GM19452 (cell line): ENCODE measurements at regions not wholly inside any gene's neighbourhood (a gene's known extent, or its start where the extent isn't known, plus 50 kb on each side); places are given as distances from the start of the nearest gene placed in this dataset.

Experiments
- ATAC-seq: cut with Tn5 transposase; IDR thresholded peaks from one replicate; pipeline ENCODE4 v1.9.1; 2021; ENCODE audit not compliant: unreplicated experiment

DNA sequence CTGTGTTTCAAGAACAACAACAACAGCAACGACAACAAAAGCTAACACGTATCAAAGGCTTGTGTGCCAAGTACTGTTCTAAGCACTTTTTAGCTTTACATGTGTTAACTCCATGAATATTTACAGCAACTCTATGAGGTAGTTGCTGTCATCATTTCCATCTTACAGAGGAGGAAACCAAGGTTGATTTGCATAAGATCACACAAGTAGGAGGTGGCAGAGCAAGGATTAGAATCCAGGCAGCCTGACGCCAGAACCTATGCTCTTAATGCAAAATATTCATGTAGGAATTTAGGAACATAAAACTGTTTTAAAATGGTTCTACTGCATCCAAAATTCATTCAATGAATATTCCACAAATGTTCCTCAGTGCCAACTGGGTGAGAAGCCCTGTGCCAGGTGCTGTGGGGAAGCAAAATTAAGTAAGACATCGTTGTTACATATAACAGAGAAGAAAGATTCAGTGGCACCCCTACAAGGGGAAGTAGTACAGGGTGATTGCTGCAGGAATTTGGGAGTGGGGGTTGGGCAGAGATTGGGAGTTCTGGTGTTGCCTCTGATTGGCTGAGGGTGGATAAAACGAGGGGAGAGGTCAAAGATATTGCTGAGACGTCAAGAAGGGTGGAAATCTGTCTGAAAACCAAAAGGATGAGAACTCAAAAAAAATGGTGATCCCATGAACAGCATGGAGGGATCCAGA is 86.1 kb upstream of the ARHGAP20 start:
- no peak for ATAC-seq

GRCh38 chr11:110797453-110797852 is 85.2 kb upstream of the ARHGAP20 start:
- ATAC-seq, result peak; percentile 93

DNA sequence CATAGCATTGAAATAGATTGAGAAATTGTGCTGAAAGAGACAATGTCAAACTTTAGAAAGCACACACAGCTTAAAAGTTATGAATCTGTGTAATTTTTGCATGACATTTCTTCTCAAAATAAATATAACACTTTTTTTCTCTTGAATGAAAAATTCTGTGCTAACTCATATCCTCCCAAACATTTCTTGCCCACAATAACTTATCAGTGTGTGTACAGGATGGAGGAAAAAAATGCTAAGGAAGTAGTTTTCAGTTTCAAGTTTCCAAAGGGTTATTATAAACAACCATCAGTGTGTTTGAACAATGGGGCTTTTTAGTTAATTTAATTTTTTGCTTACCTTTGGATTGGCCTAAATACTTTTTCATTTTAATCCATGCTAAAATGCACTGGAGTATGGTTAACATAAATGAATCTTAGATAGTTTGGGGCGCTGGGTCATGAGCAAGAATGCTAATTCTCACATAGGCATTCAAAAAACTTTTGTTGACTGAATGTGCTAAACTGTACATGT is 82.9 kb upstream of the ARHGAP20 start:
- ATAC-seq, result no peak

GRCh38 chr11:110793556-110793955 is 81.3 kb upstream of the ARHGAP20 start:
- ATAC-seq, result no peak

GRCh38 chr11:110791621-110792020 is 79.4 kb upstream of the ARHGAP20 start:
- no peak for ATAC-seq

GRCh38 chr11:110787680-110788079 is 75.4 kb upstream of the ARHGAP20 start:
- ATAC-seq, result no peak

DNA sequence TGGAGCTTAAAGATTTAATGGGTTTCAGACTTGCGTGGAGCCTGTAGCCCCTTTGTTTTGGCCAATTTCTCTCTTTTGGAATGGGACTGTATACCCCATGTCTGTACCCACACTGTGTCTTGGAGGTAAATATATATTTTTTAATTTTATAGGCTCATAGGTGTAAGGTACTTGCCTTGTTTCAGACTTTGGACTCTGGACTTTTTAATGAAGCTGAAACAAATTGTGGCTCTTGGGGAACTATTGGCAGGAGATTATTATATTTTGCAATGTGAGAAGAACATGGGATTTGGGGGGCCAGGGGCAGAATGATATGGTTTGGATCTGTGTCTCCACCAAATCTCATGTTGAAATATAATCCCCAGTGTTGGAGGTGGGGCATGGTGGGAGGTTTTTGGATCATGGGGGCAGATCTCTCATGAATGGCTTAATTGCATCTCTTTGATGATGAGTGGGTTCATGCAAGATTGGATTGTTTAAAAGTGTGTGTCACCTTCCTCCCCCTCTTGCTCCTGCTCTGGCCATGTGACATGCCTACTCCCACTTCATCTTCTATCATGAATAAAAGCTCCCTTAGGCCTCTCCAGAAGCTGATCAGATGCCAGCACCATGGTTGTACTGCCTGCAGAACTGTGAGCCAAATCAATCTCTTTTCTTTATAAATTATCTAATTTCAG is 74.1 kb upstream of the ARHGAP20 start:
- no peak for ATAC-seq

- ATAC-seq, result no peak
Measured at GRCh38 chr11:110785398-110785797, 73.2 kb upstream of the ARHGAP20 start.

- no peak for ATAC-seq
Measured at GRCh38 chr11:110782616-110783015, 70.4 kb upstream of the ARHGAP20 start.

GRCh38 chr11:110779108-110779507 is 66.9 kb upstream of the ARHGAP20 start:
- no peak for ATAC-seq

- no peak for ATAC-seq
Measured at GRCh38 chr11:110778343-110778742, 66.1 kb upstream of the ARHGAP20 start.

DNA sequence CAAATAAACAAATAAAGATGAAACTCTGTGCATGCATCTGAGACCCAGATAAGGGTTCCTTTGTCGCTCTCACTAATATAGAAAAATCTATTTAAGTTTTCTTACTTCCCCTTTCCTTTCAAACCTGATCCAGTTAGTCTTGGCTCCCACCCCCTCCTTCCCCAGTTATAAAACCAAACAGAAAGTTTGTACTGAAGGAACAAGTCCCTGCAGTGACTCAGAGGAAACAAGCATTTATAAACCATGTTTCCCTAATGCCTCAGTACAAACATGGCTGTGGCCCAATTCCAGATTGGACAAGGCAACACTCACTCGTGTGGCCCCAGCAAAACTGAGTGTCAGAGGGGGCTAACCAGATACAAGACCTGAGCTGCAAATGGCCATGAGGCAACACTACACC is 65.5 kb upstream of the ARHGAP20 start:
- no peak for ATAC-seq

DNA sequence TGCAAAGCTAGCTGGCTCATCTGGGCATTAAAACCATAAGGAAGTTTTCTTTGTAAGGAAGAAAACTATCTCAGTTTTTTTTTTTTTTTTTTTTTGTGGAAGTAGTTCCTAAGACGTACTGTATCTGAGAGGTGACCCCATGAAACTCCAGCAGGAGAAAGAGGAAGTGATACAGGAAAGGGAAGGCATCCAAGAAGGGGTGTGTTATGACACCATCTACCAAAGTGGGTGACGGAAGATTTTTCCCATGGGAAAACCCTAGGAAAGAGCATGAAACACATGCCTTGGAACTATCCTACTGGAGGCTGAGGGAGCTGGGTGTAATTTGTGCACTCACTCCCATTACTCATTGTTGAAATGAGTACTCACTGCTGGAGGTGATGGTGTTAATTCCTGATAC is 63.8 kb upstream of the ARHGAP20 start:
- no peak for ATAC-seq

DNA sequence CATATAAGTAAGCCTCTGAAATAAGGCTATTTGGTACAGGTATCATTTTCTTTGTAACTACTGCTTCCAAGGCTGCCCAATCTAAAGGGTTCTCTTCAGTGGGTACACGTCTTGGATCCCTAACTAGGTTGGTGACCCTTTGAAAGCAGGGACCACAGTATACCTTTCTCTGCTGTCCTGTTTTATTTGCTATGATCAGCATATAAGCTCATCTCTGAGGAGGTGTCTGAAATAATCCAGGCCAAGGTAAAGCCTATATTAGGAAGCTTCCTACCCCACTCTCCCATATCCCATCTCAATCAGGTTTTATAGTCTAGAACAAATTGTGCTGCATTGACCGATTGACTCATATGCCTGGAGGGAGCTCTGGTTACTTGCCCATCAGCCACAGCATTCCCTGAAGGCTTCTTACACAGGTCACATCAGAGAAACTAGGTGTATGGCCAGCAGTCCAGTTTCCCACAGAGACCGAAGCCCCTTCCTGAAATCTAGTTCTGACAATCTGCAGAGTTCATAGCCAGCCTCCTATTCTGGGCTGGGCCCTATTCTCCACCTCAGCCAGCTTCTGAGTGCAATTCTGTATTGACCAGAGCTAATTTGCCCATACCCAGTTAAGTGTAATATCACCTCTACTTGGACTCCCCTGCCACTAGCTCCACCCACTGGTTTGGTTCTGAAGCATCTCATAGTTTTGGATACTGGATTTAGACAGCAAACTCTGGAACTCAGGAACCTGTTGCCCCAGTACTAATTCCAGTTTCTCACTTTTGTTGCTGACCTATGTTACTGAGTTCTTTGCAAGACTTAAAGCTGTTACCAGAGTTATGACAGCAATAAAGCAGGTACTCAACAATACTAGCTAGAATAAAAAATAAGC is 62.1 kb upstream of the ARHGAP20 start:
- no peak for ATAC-seq

DNA sequence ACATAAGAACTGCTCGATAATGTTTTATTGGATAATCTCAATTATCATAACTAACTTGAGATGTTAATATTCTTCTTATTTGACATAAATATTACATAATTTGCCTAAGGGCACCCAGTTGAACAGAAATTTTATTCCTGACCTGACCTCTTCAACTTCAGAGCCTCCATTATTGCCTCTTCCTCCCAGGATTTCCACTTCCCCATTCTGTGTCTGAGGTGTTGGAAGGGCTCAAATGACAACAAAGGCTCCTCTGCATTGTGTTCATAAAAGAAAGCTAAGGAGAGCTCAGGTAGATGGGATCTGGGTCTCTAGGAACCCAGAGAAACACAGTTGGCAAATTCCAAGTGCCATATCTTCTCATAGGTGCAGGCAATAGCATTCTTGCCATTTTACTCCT is 61.2 kb upstream of the ARHGAP20 start:
- no peak for ATAC-seq

- ATAC-seq, result no peak
Measured at GRCh38 chr11:110772863-110773262, 60.6 kb upstream of the ARHGAP20 start.

DNA sequence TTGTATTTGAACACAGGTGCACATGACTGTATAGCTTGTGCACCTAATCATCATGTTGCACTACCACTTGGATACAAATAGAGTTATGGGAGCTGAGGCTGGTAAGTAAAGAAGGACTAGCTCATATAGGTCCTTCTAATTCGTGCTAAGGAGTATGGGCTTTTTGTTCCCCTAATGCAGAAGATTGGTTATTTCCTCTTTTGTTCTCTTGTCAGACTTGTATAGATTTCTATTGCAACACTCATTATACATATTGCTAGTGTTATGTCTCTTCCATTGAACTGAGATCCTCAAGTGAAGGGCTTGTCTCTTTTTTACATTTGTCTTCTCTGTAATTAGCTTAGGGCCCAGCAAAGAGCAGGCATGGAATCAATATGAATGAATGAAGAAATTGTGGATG is 54.1 kb upstream of the ARHGAP20 start:
- no peak for ATAC-seq

GRCh38 chr11:110764485-110764884 is 52.2 kb upstream of the ARHGAP20 start:
- ATAC-seq, result no peak

- no peak for ATAC-seq
Measured at GRCh38 chr11:110763249-110764011, 51.2 kb upstream of the ARHGAP20 start.

DNA sequence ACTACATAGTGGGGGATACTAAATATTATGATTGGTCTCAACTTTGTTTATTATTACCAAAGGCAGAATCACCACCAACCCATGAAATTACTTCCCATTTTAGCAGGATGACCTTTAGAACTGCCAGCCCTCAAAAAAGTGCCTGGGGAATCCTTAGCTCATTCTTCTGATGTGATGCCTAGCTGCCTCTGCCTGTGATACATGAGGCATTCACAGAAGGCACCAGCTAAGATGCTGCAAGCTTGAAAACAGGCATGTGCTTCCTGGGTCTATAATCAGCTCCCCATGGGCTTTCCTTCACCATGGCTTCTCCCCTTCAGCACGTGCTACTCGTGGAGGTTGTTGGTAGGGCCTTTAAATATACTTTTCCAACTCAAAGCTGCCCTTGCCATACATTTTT is 50.4 kb upstream of the ARHGAP20 start:
- no peak for ATAC-seq
